Trophoblast cell (in vitro differentiated cells and primary cell): ENCODE measurements at regions not wholly inside any gene's neighbourhood (a gene's known extent, or its start where the extent isn't known, plus 50 kb on each side); places are given as distances from the start of the nearest gene placed in this dataset.

Experiments used
- DNase-seq, 2 donors: peaks; one replicate each; pipeline ENCODE4 v3.0.0-alpha.2; 2016
- H2AFZ ChIP-seq: 2 replicates; pipeline ENCODE4 v1.6.1; 2013; ENCODE audit warnings: low read length, moderate library complexity, mild to moderate bottlenecking; ENCODE audit not compliant: insufficient read depth, poor library complexity
- H2AK5ac ChIP-seq: 2 replicates; pipeline ENCODE4 v1.6.1; 2013; ENCODE audit warnings: mild to moderate bottlenecking, low read length
- H2BK120ac ChIP-seq: 2 replicates; pipeline ENCODE4 v1.6.1; 2013; ENCODE audit warnings: low read length, mild to moderate bottlenecking, moderate library complexity; ENCODE audit not compliant: insufficient read depth, poor library complexity
- H2BK12ac ChIP-seq: 2 replicates; pipeline ENCODE4 v1.6.1; 2013; ENCODE audit warnings: mild to moderate bottlenecking, low read length, moderate library complexity
- H2BK5ac ChIP-seq: 2 replicates; pipeline ENCODE4 v1.6.1; 2013; ENCODE audit warnings: low read length, low read depth, moderate library complexity, mild to moderate bottlenecking; ENCODE audit not compliant: poor library complexity
- H3K14ac ChIP-seq: 2 replicates; pipeline ENCODE4 v1.6.1; 2013; ENCODE audit warnings: mild to moderate bottlenecking, low read length
- H3K18ac ChIP-seq: 2 replicates; pipeline ENCODE4 v1.6.1; 2013; ENCODE audit warnings: mild to moderate bottlenecking, low read length
- H3K23ac ChIP-seq: 2 replicates; pipeline ENCODE4 v1.6.1; 2013; ENCODE audit warnings: low read length
- H3K27ac ChIP-seq: 2 replicates; pipeline ENCODE4 v1.5.1; 2013; ENCODE audit warnings: low read depth, mild to moderate bottlenecking, inconsistent platforms, low read length, moderate library complexity
- H3K27me3 ChIP-seq: 2 replicates; pipeline ENCODE4 v1.6.1; 2013; ENCODE audit warnings: inconsistent platforms, mild to moderate bottlenecking, low read length, moderate library complexity; ENCODE audit not compliant: insufficient read depth
- H3K36me3 ChIP-seq, 2 experiments: 1 replicate in 1 of 2; 2 replicates in 1 of 2; pipeline ENCODE4 v1.6.1; 2013; ENCODE audit warnings: low read length in 2 of 2, mild to moderate bottlenecking in 2 of 2, moderate library complexity in 1 of 2; ENCODE audit not compliant: insufficient read depth in 2 of 2, control insufficient read depth in 1 of 2
- H3K4ac ChIP-seq: 2 replicates; pipeline ENCODE4 v1.6.1; 2013; ENCODE audit warnings: low read depth, mild to moderate bottlenecking, low read length, moderate library complexity
- H3K4me1 ChIP-seq, 2 experiments: 1 replicate in 1 of 2; 2 replicates in 1 of 2; pipeline ENCODE4 v1.6.1; 2013; ENCODE audit warnings: low read length in 2 of 2, mild to moderate bottlenecking in 2 of 2, moderate library complexity in 1 of 2; ENCODE audit not compliant: insufficient read depth in 2 of 2, control insufficient read depth in 1 of 2
- H3K4me2 ChIP-seq: 2 replicates; pipeline ENCODE4 v1.6.1; 2013; ENCODE audit warnings: inconsistent platforms, mild to moderate bottlenecking, low read length, moderate library complexity
- H3K4me3 ChIP-seq: 2 replicates; pipeline ENCODE4 v1.5.1; 2013; ENCODE audit warnings: mild to moderate bottlenecking, low read depth, low read length, inconsistent platforms
- H3K79me1 ChIP-seq: one replicate; pipeline ENCODE4 v1.6.1; 2013; ENCODE audit warnings: low read length
- H3K79me2 ChIP-seq: 2 replicates; pipeline ENCODE4 v1.6.1; 2013; ENCODE audit warnings: low read length, mild to moderate bottlenecking; ENCODE audit not compliant: control insufficient read depth, insufficient read depth, poor library complexity
- H3K9ac ChIP-seq: 2 replicates; pipeline ENCODE4 v1.6.1; 2013; ENCODE audit warnings: mild to moderate bottlenecking, low read length
- H3K9me3 ChIP-seq: 2 replicates; pipeline ENCODE4 v1.6.1; 2013; ENCODE audit warnings: low read depth, mild to moderate bottlenecking, control low read depth, inconsistent platforms, low read length; ENCODE audit not compliant: insufficient read depth
- H4K12ac ChIP-seq: 2 replicates; pipeline ENCODE4 v1.6.1; 2013; ENCODE audit warnings: low read depth, mild to moderate bottlenecking, low read length, moderate library complexity
- H4K8ac ChIP-seq: 2 replicates; pipeline ENCODE4 v1.6.1; 2013; ENCODE audit warnings: low read depth, mild to moderate bottlenecking, low read length, moderate library complexity
- H4K91ac ChIP-seq: one replicate; pipeline ENCODE4 v1.6.1; 2013; ENCODE audit warnings: low read depth, mild to moderate bottlenecking, low read length, moderate library complexity
- whole genome bisulfite sequencing: extraction: QIAGEN DNeasy Blood & Tissue Kit; methylation state at CpG from one replicate; pipeline ENCODE4 v1.1.7; 2013; ENCODE audit warnings: missing lambda C conversion rate; ENCODE audit not compliant: insufficient read length, insufficient coverage; ENCODE audit errors: extremely low coverage; 5-methylcytosine and 5-hydroxymethylcytosine counted together

DNA sequence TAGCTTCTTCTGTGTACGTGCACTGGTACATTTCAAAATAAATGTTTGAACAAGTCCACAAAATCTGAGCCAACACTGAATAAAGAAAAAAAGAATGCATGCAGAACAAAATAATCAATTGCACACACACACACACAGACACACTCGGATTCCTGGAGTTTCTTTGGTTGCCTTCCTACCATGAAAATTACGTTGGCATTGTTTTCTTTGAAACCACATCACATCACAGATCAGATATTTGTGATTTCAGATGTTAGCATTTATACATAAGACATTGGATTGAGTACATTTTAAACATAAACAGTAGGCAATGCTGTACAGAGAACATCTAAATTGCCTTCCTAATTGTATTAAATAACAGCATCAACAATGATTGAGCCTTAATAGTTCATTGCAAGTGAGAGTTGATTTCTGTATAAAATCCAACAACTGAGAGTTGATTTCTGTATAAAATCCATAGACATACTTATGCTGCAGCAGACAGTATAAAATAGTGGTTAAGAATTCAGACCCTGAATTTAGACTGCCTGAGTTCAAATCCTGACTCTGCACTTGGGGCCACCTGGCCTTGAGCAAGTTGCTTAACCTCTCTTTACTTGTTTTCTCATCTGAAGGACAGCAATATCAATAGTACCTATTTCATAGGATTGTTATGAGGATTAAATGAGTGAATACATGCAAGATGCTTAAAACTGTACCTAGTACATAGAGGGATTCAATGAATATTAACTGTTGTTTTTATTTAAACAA is 101.7 kb upstream of the IFNE start:
- Histone ChIP-seq H3K4ac (no peak overlapping the region), H3K4me3 (no peak overlapping the region), H2BK120ac (no peak overlapping the region), H3K4me1 (no peaks in the 10 kb centered on the region), H3K14ac (no peak overlapping the region), H3K36me3 (no peaks in the 10 kb centered on the region), H3K4me2 (no peak overlapping the region), H4K12ac (no peak overlapping the region), H2BK5ac (no peak overlapping the region), H3K9me3 (no peaks in the 10 kb centered on the region), H3K27me3 (no peaks in the 10 kb centered on the region), H2BK12ac (no peak overlapping the region), H3K9ac (no peak overlapping the region), H4K91ac (no peak overlapping the region), H4K8ac (no peak overlapping the region), H3K23ac (no peak overlapping the region), H2AFZ (no peak overlapping the region), H3K18ac (no peak overlapping the region), H2AK5ac (no peak overlapping the region), H3K79me2 (no peaks in the 10 kb centered on the region), H3K27ac (no peak overlapping the region), H3K79me1 (no peaks in the 10 kb centered on the region)
- no CpG with 5 or more reads among the region's 3 CpGs for WGBS
- no peak for DNase-seq

GRCh38 chr9:21584890-21585289 is 102.8 kb upstream of the IFNE start:
- WGBS = no CpG with 5 or more reads among the region's 2 CpGs

GRCh38 chr9:21585756-21586752 is 103.9 kb upstream of the IFNE start:
- Histone ChIP-seq H3K79me2 (no peaks in the 10 kb centered on the region), H4K12ac (no peak overlapping the region), H2BK12ac (no peak overlapping the region), H3K27ac (no peak overlapping the region), H3K9ac (no peak overlapping the region), H3K23ac (no peak overlapping the region), H3K4me2 (no peak overlapping the region), H3K79me1 (no peaks in the 10 kb centered on the region), H3K36me3 (no peaks in the 10 kb centered on the region), H3K4me1 (no peaks in the 10 kb centered on the region), H4K8ac (no peak overlapping the region), H3K9me3 (no peaks in the 10 kb centered on the region), H2AFZ (no peak overlapping the region), H3K4me3 (no peak overlapping the region), H3K4ac (no peak overlapping the region), H3K18ac (no peak overlapping the region), H3K14ac (no peak overlapping the region), H2BK5ac (no peak overlapping the region), H2BK120ac (no peak overlapping the region), H3K27me3 (no peaks in the 10 kb centered on the region), H2AK5ac (no peak overlapping the region), H4K91ac (no peak overlapping the region)
- WGBS = no CpG with 5 or more reads among the region's 6 CpGs
- DNase-seq = no peak

More at GRCh38 chr9:21584890-21585289, 102.8 kb upstream of the IFNE start:
- no peaks in the 10 kb centered on the region for H3K79me2 ChIP-seq
- H2BK12ac ChIP-seq = no peak overlapping the region
- H2AFZ ChIP-seq = no peak overlapping the region
- no peak overlapping the region for H4K91ac ChIP-seq
- H3K36me3 ChIP-seq = no peaks in the 10 kb centered on the region
- H4K8ac ChIP-seq = no peak overlapping the region
- no peak overlapping the region for H3K14ac ChIP-seq
- no peak overlapping the region for H3K18ac ChIP-seq
- no peak overlapping the region for H2BK120ac ChIP-seq
- no peak overlapping the region for H3K4me2 ChIP-seq
- no peaks in the 10 kb centered on the region for H3K4me1 ChIP-seq
- H3K9me3 ChIP-seq = no peaks in the 10 kb centered on the region
- no peak overlapping the region for H3K27ac ChIP-seq
- DNase-seq = no peak
- H3K9ac ChIP-seq = no peak overlapping the region
- no peak overlapping the region for H4K12ac ChIP-seq
- no peak overlapping the region for H3K4ac ChIP-seq
- no peak overlapping the region for H2BK5ac ChIP-seq
- H2AK5ac ChIP-seq = no peak overlapping the region
- H3K79me1 ChIP-seq = no peaks in the 10 kb centered on the region
- no peak overlapping the region for H3K4me3 ChIP-seq
- H3K27me3 ChIP-seq = no peaks in the 10 kb centered on the region
- H3K23ac ChIP-seq = no peak overlapping the region

- H2AK5ac ChIP-seq = no peak overlapping the region
- no CpG with 5 or more reads among the region's 8 CpGs for WGBS
- no peak overlapping the region for H3K23ac ChIP-seq
- H4K12ac ChIP-seq = no peak overlapping the region
- H3K14ac ChIP-seq = no peak overlapping the region
- no peaks in the 10 kb centered on the region for H3K79me2 ChIP-seq
- H3K4me1 ChIP-seq = peaks cover 2 to 3% of the 10 kb centered on the region in 2 experiments
- peaks cover 3% of the 10 kb centered on the region for H3K79me1 ChIP-seq
- H2BK5ac ChIP-seq = no peak overlapping the region
- H3K9me3 ChIP-seq = no peaks in the 10 kb centered on the region
- no peaks in the 10 kb centered on the region for H3K36me3 ChIP-seq
- H4K91ac ChIP-seq = no peak overlapping the region
- no peak overlapping the region for H2BK120ac ChIP-seq
- no peak for DNase-seq
- H3K4me3 ChIP-seq = no peak overlapping the region
- H4K8ac ChIP-seq = no peak overlapping the region
- H3K27me3 ChIP-seq = no peaks in the 10 kb centered on the region
- no peak overlapping the region for H3K27ac ChIP-seq
- peak overlapping the region; percentile 1 for H2BK12ac ChIP-seq
- H3K9ac ChIP-seq = no peak overlapping the region
- no peak overlapping the region for H3K4ac ChIP-seq
- no peak overlapping the region for H2AFZ ChIP-seq
- no peak overlapping the region for H3K18ac ChIP-seq
- H3K4me2 ChIP-seq = no peak overlapping the region
These were observed 107.4 kb upstream of the IFNE start for GRCh38 chr9:21589344-21590056.
